ENCODE measurements at regions not wholly inside any gene's neighbourhood (a gene's known extent, or its start where the extent isn't known, plus 50 kb on each side); places are given as distances from the start of the nearest gene placed in this dataset.

DNA sequence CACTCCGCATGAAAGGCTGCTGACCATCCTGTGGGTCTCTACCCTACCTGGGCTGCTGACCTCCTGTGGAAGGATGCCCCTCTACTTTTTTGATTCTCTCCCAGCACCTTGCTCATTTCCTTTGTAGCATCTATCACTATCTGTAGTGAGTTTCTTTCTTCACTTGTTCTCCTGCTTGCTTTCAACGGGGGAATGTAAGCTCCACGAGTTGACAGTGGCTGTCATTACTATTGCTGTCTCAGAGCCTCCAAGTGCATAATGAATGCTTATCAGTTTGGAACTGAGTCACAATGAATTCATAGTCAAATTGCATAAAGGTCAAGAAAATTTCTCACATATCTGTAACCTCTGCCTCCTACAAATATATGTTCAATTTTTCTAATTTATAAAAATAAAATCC, 477.7 kb downstream of the PLCL1 start:
- TF ChIP-seq, protein P1, sequence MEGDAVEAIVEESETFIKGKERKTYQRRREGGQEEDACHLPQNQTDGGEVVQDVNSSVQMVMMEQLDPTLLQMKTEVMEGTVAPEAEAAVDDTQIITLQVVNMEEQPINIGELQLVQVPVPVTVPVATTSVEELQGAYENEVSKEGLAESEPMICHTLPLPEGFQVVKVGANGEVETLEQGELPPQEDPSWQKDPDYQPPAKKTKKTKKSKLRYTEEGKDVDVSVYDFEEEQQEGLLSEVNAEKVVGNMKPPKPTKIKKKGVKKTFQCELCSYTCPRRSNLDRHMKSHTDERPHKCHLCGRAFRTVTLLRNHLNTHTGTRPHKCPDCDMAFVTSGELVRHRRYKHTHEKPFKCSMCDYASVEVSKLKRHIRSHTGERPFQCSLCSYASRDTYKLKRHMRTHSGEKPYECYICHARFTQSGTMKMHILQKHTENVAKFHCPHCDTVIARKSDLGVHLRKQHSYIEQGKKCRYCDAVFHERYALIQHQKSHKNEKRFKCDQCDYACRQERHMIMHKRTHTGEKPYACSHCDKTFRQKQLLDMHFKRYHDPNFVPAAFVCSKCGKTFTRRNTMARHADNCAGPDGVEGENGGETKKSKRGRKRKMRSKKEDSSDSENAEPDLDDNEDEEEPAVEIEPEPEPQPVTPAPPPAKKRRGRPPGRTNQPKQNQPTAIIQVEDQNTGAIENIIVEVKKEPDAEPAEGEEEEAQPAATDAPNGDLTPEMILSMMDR (IDR thresholded peaks at IDR 0.05; ENCODE audit: poor library complexity), result no peak
- TF ChIP-seq EZH2 (IDR thresholded peaks at IDR 0.05; ENCODE audit: borderline replicate concordance) (no peak), EZH2phosphoT487 (IDR thresholded peaks at IDR 0.05; ENCODE audit: low read depth, severe bottlenecking, unreplicated experiment) (no peak)

All from hepatocyte (in vitro differentiated cells).